LNCaP clone FGC (cell line): ENCODE measurements at regions not wholly inside any gene's neighbourhood (a gene's known extent, or its start where the extent isn't known, plus 50 kb on each side); places are given as distances from the start of the nearest gene placed in this dataset.

ENCODE experiments used
- DNase-seq: peaks from one replicate; pipeline ENCODE4 v3.0.0-alpha.2; 2011; ENCODE audit warnings: low read depth
- H3K4me3 ChIP-seq: 2 replicates; pipeline ENCODE4 v1.5.1; 2011; ENCODE audit warnings: mild to moderate bottlenecking, low read depth, low read length, control low read depth
- TF ChIP-seq, protein P1 (sequence below): IDR thresholded peaks from 2 replicates; pipeline ENCODE4 v1.5.1; 2012; ENCODE audit warnings: mild to moderate bottlenecking; ENCODE audit not compliant: control insufficient read depth, insufficient read depth; ENCODE audit errors: extremely low read depth

DNA sequence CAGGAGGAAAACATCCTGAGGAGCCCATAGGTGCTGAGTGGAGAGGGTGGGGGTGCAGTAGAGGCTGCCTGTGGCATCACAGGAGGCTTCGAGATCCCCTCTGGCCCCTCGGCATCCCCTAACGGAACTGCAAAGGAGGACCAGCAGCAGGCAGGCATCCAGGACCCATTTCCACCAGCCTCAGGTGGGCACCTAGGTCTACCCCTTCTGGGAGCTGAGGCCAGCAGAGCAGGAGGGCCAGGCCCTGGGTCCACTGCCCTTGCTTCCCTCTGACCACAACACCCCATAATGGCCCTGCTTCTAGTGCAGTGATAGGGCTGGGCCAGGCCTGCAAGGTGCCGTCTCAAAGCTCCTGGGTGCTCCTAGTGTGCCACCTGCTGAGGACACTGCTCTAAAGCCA lies 723.0 kb downstream of the PTPRU start:
- TF ChIP-seq, protein P1, sequence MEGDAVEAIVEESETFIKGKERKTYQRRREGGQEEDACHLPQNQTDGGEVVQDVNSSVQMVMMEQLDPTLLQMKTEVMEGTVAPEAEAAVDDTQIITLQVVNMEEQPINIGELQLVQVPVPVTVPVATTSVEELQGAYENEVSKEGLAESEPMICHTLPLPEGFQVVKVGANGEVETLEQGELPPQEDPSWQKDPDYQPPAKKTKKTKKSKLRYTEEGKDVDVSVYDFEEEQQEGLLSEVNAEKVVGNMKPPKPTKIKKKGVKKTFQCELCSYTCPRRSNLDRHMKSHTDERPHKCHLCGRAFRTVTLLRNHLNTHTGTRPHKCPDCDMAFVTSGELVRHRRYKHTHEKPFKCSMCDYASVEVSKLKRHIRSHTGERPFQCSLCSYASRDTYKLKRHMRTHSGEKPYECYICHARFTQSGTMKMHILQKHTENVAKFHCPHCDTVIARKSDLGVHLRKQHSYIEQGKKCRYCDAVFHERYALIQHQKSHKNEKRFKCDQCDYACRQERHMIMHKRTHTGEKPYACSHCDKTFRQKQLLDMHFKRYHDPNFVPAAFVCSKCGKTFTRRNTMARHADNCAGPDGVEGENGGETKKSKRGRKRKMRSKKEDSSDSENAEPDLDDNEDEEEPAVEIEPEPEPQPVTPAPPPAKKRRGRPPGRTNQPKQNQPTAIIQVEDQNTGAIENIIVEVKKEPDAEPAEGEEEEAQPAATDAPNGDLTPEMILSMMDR: no peak
- no peak overlapping the region for H3K4me3 ChIP-seq
- no peak for DNase-seq

DNA sequence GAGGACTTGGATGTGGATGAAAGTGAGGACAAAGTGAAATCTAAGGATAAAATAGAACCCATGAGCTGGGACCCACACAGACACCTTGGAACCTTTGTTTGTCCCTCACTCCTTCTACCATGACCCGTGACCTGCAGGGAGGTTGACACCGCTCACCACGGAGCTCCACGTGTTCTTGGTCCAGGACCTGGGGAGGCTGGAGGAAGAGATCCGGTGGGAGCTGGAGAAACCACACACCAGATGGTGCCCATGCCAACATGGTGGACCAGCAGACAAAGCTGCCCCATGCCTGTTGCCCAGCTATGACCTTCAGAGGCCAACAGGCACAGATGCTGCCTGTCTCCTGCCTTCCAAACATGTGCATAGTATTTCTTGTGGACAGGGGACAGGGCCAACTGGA lies 721.9 kb downstream of the PTPRU start:
- no peak overlapping the region for H3K4me3 ChIP-seq
- no peak for DNase-seq
- TF ChIP-seq, protein P1: no peak

DNA sequence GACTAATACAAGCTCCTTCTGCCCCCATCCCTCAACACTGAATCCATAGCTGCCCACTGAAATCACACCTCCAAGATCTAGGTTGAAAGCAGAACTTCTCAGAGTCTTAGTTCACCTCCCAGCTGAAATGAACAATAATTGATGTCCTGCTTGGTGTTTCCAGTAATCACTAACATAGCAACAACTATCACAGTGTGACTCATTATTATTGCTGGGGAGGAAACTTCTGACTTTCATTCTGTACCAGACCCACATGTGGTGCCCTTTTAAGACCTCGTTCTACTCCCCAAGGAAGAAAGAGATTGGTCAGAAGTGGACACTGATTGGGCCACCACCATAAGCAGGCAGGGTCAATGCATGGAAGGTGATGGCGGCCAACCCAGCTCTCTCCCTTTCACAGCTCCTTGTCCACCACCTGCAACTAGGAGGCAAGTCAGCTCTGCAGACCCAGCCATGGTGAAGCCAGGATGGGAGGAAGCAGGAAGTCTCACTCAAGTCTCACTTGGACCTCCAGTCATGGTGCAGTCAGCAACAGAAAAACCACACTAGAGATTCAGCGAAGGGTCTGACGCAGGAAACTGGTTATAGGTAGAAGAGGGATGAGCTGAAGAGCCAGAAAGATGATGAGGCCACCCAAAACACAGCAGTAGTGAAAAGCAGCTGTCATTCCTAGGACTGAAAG lies 720.2 kb downstream of the PTPRU start:
- TF ChIP-seq, protein P1: no peak
- no peak for DNase-seq
- no peak overlapping the region for H3K4me3 ChIP-seq

DNA sequence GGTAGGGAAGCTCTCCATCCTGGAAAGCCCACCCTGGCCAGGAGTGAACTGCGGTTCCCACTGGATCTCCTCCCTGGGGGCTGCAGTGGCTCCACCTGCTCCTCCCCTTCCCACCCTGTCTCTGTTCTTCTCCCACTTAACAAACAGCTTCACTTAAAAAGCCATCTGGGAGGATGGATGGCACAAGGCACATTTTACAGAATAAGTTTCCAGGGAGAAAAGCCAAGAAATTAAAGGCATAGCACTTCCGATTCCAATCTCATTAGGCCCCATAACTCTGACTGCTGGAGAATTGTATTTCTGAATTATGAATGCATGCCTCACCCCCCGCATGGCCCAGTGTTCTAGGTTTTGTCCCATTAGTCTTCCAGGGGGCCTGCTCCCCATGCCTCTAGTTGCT lies 718.3 kb downstream of the PTPRU start:
- TF ChIP-seq, protein P1: no peak
- DNase-seq: no peak

DNA sequence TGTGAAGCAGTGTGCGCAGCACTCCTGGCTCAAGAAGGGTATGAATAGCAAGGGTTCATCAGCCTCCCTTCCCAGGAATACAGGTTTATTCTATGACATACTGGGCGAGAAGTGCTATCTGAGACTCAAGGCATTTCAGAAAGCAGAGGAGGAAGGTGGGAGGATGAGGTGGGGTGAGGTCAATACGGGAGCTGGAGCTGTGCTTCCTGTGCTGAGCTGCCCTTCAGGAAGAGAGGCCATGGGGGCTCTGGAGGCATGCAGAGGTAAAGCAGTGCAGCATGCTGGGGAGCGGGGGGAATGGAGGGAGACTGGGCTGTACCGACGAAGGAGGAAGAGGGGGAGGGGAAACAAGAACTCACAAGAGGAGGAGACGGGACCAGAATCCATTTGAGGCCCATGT lies 717.6 kb downstream of the PTPRU start:
- no peak overlapping the region for H3K4me3 ChIP-seq
- TF ChIP-seq, protein P1: no peak
- no peak for DNase-seq

More for the DNA sequence above, 718.3 kb downstream of the PTPRU start:
- H3K4me3 ChIP-seq: no peak overlapping the region

DNA sequence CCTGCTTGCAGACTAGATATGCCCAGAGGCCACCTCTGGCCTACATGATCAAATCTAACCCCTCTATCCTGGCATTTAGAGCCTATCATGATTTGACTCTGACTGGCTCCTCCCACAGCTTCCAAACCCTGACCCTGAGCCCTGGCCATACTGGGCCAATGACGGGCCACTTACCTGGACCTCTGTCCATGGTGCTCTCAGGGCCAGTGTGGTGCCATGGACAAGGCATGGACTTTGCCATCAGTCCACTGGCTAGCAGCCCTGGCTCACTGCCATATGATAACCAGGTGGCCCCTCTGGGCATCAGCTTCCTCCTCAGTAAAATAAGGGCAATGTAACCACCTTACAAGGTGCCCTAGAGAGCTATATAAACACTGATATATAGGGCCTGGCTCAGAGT lies 713.4 kb downstream of the PTPRU start:
- no peak for DNase-seq
- TF ChIP-seq, protein P1: no peak
- no peak overlapping the region for H3K4me3 ChIP-seq

DNA sequence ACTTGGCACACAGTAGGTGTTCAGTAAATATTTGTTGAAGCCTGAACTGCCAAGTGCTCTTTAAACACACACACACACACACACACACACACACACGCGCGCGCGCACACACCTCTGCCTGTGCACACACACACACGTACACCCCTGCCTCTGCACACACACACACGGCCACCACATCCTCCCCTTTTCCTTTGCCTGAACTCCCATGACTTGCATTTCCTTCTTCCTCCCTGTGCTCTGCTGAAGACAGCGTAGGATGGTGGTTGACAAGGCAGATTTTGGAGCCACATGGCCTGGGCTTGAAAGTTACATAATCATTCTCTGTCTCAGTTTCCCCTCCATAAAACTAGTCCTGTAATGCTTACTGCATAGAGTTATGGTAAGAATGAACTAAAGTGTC lies 712.3 kb downstream of the PTPRU start:
- TF ChIP-seq, protein P1: no peak
- no peak overlapping the region for H3K4me3 ChIP-seq
- no peak for DNase-seq
